ENCODE measurements at regions not wholly inside any gene's neighbourhood (a gene's known extent, or its start where the extent isn't known, plus 50 kb on each side); places are given as distances from the start of the nearest gene placed in this dataset.
A peak's percentile ranks its signal among the peaks of the same experiment; 100 is the strongest.
"Not testable (repeated sequence)": the region's sequence is repeated elsewhere in the genome, so short reads cannot be mapped to it uniquely, and the experiment has no call there.

GRCh38 chr10:87416892-87417291 is 59.3 kb downstream of the NUTM2D start:
- DNase-seq = not testable (repeated sequence)

- DNase-seq = not testable (repeated sequence)
Measured at GRCh38 chr10:87422641-87423040, 65.1 kb downstream of the NUTM2D start.

- DNase-seq = not testable (repeated sequence)
Measured at GRCh38 chr10:87424697-87425373, 67.3 kb downstream of the NUTM2D start.

- DNase-seq = not testable (repeated sequence)
Measured at GRCh38 chr10:87433836-87434235, 70.9 kb upstream of the MINPP1 start.

- not testable (repeated sequence) for DNase-seq
Measured at GRCh38 chr10:87435295-87435826, 69.3 kb upstream of the MINPP1 start.

GRCh38 chr10:87436104-87436503 is 68.6 kb upstream of the MINPP1 start:
- peak; percentile 28 for DNase-seq

GRCh38 chr10:87437450-87437849 is 67.2 kb upstream of the MINPP1 start:
- DNase-seq = not testable (repeated sequence)

All from stimulated activated CD8-positive, alpha-beta memory T cell treated with anti-CD3 and anti-CD28 coated beads, Interleukin-4, amount 100 ng/mL, for 48 hours (primary cell).